WTC11 (cell line): ENCODE measurements at regions not wholly inside any gene's neighbourhood (a gene's known extent, or its start where the extent isn't known, plus 50 kb on each side); places are given as distances from the start of the nearest gene placed in this dataset.

ENCODE experiments used
- ATAC-seq: fragments of 200-7000 bp; cut with Tn5 transposase; 2 replicates; pipeline ENCODE4 v1.10.0; 2021; ENCODE audit warnings: mild to moderate bottlenecking, moderate library complexity
- CTCF ChIA-PET: fragments of 300-600 bp; sonication (Branson Sonifier 250); formaldehyde crosslinking; loops from one replicate; lab custom pipeline; 2021; ENCODE audit warnings: antibody characterized with exemption; lab: Charles Lee
- POLR2A ChIA-PET: fragments of 350-600 bp; sonication (Branson Sonifier 250); formaldehyde crosslinking; loops from one replicate; lab custom pipeline; 2021; ENCODE audit warnings: antibody characterized with exemption; lab: Charles Lee
- DNase-seq: peaks from one replicate; pipeline ENCODE4 v3.0.0; 2021; ENCODE audit warnings: low spot score
- H3K27ac Mint-ChIP-seq: 2 replicates; pipeline ENCODE4 v1.8.0; 2021; ENCODE audit warnings: mixed read lengths
- H3K27me3 Mint-ChIP-seq: 2 replicates; pipeline ENCODE4 v1.8.0; 2021; ENCODE audit warnings: low read depth, mild to moderate bottlenecking, moderate library complexity, mixed read lengths
- H3K36me3 Mint-ChIP-seq: 2 replicates; pipeline ENCODE4 v1.8.0; 2021; ENCODE audit warnings: mixed read lengths
- H3K4me1 Mint-ChIP-seq: 2 replicates; pipeline ENCODE4 v1.8.0; 2022; ENCODE audit warnings: mixed read lengths
- H3K4me3 Mint-ChIP-seq: 2 replicates; pipeline ENCODE4 v1.8.0; 2021; ENCODE audit warnings: mild to moderate bottlenecking, moderate library complexity, mixed read lengths
- H3K9me3 Mint-ChIP-seq: 2 replicates; pipeline ENCODE4 v1.8.0; 2021; ENCODE audit warnings: mixed read lengths
- AR ChIP-seq: fragments of 250-450 bp; sonication (Bioruptor Pico); IDR thresholded peaks from 2 replicates; pipeline ENCODE4 v1.9.0; 2021; ENCODE audit warnings: mild to moderate bottlenecking
- EMX1 ChIP-seq: fragments of 250-450 bp; sonication (Bioruptor Pico); IDR thresholded peaks from 2 replicates; pipeline ENCODE4 v1.8.0; 2021; ENCODE audit warnings: mild to moderate bottlenecking
- ERG ChIP-seq: fragments of 250-450 bp; sonication (Bioruptor Pico); IDR thresholded peaks from 2 replicates; pipeline ENCODE4 v1.8.0; 2021; ENCODE audit warnings: mild to moderate bottlenecking
- FOXP1 ChIP-seq: sonication (generic); formaldehyde crosslinking; IDR thresholded peaks from 2 replicates; pipeline ENCODE4 v1.8.0; 2022; ENCODE audit warnings: missing genetic modification reagents, mild to moderate bottlenecking, moderate library complexity, borderline replicate concordance
- HMGA2 ChIP-seq: fragments of 250-450 bp; sonication (Bioruptor Pico); IDR thresholded peaks from 2 replicates; pipeline ENCODE4 v1.4.0; 2021; ENCODE audit warnings: mild to moderate bottlenecking, moderate library complexity
- ZNF138 ChIP-seq: sonication (generic); formaldehyde crosslinking; conservative IDR thresholded peaks from 2 replicates; pipeline ENCODE4 v1.8.1; 2022; ENCODE audit warnings: mild to moderate bottlenecking, moderate library complexity, missing genetic modification reagents
- ZNF416 ChIP-seq: fragments of 250-450 bp; sonication (Bioruptor Pico); IDR thresholded peaks from 2 replicates; pipeline ENCODE4 v1.9.0; 2021; ENCODE audit warnings: mild to moderate bottlenecking, inconsistent platforms
- ZNF671 ChIP-seq: fragments of 250-450 bp; sonication (Bioruptor Pico); IDR thresholded peaks from 2 replicates; pipeline ENCODE4 v1.8.0; 2021; ENCODE audit warnings: mild to moderate bottlenecking
- TF ChIP-seq, protein P1 (sequence below): sonication (generic); formaldehyde crosslinking; IDR thresholded peaks from 2 replicates; pipeline ENCODE4 v1.8.1; 2023; ENCODE audit warnings: mild to moderate bottlenecking, missing genetic modification reagents, borderline replicate concordance
- TF ChIP-seq, protein P2 (sequence below): sonication (generic); formaldehyde crosslinking; IDR thresholded peaks from 2 replicates; pipeline ENCODE4 v1.8.1; 2022; ENCODE audit warnings: low read depth, mild to moderate bottlenecking, moderate library complexity, missing genetic modification reagents, borderline replicate concordance
- TF ChIP-seq, protein P3 (sequence below): sonication (generic); formaldehyde crosslinking; IDR thresholded peaks from 2 replicates; pipeline ENCODE4 v1.8.1; 2022; ENCODE audit warnings: mild to moderate bottlenecking, missing genetic modification reagents, moderate library complexity, borderline replicate concordance
- TF ChIP-seq, protein P4 (sequence below): sonication (generic); formaldehyde crosslinking; IDR thresholded peaks from 2 replicates; pipeline ENCODE4 v1.8.1; 2022; ENCODE audit warnings: missing genetic modification reagents, borderline replicate concordance
- TF ChIP-seq, protein P5 (sequence below): sonication (generic); formaldehyde crosslinking; IDR thresholded peaks from 2 replicates; pipeline ENCODE4 v1.8.0; 2023; ENCODE audit warnings: mild to moderate bottlenecking, missing genetic modification reagents
- TF ChIP-seq, protein P6 (sequence below): sonication (generic); formaldehyde crosslinking; IDR thresholded peaks from 2 replicates; pipeline ENCODE4 v1.8.0; 2022; ENCODE audit warnings: mild to moderate bottlenecking, missing genetic modification reagents
- TF ChIP-seq, protein P7 (sequence below): fragments of 250-450 bp; sonication (Bioruptor Pico); IDR thresholded peaks from 2 replicates; pipeline ENCODE4 v1.9.0; 2021; ENCODE audit warnings: mild to moderate bottlenecking, borderline replicate concordance

- ATAC-seq, result no peak
- Mint-ChIP-seq H3K27ac (no peak overlapping the region), H3K36me3 (peaks cover 8% of the 10 kb centered on the region), H3K27me3 (no peaks in the 10 kb centered on the region), H3K4me1 (peaks cover 3% of the 10 kb centered on the region), H3K4me3 (no peak overlapping the region), H3K9me3 (peaks cover 13% of the 10 kb centered on the region)
- no peak for TF ChIP-seq ZNF416 (CRISPR knock-in tag)
- TF ChIP-seq HMGA2 (CRISPR knock-in tag), result no peak
- no peak for TF ChIP-seq EMX1 (CRISPR knock-in tag)
- TF ChIP-seq, protein P1, sequence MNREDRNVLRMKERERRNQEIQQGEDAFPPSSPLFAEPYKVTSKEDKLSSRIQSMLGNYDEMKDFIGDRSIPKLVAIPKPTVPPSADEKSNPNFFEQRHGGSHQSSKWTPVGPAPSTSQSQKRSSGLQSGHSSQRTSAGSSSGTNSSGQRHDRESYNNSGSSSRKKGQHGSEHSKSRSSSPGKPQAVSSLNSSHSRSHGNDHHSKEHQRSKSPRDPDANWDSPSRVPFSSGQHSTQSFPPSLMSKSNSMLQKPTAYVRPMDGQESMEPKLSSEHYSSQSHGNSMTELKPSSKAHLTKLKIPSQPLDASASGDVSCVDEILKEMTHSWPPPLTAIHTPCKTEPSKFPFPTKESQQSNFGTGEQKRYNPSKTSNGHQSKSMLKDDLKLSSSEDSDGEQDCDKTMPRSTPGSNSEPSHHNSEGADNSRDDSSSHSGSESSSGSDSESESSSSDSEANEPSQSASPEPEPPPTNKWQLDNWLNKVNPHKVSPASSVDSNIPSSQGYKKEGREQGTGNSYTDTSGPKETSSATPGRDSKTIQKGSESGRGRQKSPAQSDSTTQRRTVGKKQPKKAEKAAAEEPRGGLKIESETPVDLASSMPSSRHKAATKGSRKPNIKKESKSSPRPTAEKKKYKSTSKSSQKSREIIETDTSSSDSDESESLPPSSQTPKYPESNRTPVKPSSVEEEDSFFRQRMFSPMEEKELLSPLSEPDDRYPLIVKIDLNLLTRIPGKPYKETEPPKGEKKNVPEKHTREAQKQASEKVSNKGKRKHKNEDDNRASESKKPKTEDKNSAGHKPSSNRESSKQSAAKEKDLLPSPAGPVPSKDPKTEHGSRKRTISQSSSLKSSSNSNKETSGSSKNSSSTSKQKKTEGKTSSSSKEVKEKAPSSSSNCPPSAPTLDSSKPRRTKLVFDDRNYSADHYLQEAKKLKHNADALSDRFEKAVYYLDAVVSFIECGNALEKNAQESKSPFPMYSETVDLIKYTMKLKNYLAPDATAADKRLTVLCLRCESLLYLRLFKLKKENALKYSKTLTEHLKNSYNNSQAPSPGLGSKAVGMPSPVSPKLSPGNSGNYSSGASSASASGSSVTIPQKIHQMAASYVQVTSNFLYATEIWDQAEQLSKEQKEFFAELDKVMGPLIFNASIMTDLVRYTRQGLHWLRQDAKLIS (CRISPR knock-in tag), result no peak
- TF ChIP-seq, protein P2, sequence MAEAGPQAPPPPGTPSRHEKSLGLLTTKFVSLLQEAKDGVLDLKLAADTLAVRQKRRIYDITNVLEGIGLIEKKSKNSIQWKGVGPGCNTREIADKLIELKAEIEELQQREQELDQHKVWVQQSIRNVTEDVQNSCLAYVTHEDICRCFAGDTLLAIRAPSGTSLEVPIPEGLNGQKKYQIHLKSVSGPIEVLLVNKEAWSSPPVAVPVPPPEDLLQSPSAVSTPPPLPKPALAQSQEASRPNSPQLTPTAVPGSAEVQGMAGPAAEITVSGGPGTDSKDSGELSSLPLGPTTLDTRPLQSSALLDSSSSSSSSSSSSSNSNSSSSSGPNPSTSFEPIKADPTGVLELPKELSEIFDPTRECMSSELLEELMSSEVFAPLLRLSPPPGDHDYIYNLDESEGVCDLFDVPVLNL (CRISPR knock-in tag), result no peak
- TF ChIP-seq, protein P3, sequence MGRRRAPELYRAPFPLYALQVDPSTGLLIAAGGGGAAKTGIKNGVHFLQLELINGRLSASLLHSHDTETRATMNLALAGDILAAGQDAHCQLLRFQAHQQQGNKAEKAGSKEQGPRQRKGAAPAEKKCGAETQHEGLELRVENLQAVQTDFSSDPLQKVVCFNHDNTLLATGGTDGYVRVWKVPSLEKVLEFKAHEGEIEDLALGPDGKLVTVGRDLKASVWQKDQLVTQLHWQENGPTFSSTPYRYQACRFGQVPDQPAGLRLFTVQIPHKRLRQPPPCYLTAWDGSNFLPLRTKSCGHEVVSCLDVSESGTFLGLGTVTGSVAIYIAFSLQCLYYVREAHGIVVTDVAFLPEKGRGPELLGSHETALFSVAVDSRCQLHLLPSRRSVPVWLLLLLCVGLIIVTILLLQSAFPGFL (CRISPR knock-in tag), result no peak
- no peak for TF ChIP-seq AR (CRISPR knock-in tag)
- TF ChIP-seq, protein P4, sequence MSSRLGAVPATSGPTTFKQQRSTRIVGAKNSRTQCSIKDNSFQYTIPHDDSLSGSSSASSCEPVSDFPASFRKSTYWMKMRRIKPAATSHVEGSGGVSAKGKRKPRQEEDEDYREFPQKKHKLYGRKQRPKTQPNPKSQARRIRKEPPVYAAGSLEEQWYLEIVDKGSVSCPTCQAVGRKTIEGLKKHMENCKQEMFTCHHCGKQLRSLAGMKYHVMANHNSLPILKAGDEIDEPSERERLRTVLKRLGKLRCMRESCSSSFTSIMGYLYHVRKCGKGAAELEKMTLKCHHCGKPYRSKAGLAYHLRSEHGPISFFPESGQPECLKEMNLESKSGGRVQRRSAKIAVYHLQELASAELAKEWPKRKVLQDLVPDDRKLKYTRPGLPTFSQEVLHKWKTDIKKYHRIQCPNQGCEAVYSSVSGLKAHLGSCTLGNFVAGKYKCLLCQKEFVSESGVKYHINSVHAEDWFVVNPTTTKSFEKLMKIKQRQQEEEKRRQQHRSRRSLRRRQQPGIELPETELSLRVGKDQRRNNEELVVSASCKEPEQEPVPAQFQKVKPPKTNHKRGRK (CRISPR knock-in tag), result no peak
- no peak for TF ChIP-seq FOXP1
- TF ChIP-seq, protein P5, sequence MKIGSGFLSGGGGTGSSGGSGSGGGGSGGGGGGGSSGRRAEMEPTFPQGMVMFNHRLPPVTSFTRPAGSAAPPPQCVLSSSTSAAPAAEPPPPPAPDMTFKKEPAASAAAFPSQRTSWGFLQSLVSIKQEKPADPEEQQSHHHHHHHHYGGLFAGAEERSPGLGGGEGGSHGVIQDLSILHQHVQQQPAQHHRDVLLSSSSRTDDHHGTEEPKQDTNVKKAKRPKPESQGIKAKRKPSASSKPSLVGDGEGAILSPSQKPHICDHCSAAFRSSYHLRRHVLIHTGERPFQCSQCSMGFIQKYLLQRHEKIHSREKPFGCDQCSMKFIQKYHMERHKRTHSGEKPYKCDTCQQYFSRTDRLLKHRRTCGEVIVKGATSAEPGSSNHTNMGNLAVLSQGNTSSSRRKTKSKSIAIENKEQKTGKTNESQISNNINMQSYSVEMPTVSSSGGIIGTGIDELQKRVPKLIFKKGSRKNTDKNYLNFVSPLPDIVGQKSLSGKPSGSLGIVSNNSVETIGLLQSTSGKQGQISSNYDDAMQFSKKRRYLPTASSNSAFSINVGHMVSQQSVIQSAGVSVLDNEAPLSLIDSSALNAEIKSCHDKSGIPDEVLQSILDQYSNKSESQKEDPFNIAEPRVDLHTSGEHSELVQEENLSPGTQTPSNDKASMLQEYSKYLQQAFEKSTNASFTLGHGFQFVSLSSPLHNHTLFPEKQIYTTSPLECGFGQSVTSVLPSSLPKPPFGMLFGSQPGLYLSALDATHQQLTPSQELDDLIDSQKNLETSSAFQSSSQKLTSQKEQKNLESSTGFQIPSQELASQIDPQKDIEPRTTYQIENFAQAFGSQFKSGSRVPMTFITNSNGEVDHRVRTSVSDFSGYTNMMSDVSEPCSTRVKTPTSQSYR (CRISPR knock-in tag), result no peak
- TF ChIP-seq, protein P6, sequence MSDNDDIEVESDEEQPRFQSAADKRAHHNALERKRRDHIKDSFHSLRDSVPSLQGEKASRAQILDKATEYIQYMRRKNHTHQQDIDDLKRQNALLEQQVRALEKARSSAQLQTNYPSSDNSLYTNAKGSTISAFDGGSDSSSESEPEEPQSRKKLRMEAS (CRISPR knock-in tag), result no peak
- no peak for TF ChIP-seq ZNF138
- TF ChIP-seq, protein P7, sequence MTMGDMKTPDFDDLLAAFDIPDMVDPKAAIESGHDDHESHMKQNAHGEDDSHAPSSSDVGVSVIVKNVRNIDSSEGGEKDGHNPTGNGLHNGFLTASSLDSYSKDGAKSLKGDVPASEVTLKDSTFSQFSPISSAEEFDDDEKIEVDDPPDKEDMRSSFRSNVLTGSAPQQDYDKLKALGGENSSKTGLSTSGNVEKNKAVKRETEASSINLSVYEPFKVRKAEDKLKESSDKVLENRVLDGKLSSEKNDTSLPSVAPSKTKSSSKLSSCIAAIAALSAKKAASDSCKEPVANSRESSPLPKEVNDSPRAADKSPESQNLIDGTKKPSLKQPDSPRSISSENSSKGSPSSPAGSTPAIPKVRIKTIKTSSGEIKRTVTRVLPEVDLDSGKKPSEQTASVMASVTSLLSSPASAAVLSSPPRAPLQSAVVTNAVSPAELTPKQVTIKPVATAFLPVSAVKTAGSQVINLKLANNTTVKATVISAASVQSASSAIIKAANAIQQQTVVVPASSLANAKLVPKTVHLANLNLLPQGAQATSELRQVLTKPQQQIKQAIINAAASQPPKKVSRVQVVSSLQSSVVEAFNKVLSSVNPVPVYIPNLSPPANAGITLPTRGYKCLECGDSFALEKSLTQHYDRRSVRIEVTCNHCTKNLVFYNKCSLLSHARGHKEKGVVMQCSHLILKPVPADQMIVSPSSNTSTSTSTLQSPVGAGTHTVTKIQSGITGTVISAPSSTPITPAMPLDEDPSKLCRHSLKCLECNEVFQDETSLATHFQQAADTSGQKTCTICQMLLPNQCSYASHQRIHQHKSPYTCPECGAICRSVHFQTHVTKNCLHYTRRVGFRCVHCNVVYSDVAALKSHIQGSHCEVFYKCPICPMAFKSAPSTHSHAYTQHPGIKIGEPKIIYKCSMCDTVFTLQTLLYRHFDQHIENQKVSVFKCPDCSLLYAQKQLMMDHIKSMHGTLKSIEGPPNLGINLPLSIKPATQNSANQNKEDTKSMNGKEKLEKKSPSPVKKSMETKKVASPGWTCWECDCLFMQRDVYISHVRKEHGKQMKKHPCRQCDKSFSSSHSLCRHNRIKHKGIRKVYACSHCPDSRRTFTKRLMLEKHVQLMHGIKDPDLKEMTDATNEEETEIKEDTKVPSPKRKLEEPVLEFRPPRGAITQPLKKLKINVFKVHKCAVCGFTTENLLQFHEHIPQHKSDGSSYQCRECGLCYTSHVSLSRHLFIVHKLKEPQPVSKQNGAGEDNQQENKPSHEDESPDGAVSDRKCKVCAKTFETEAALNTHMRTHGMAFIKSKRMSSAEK, result no peak
- TF ChIP-seq ZNF671 (CRISPR knock-in tag), result no peak
- TF ChIP-seq ERG (CRISPR knock-in tag), result no peak
- ChIA-PET CTCF (interaction anchor here (0.6 to 1.4 kb wide), 3 partner anchors 116 to 409 kb away, joined by 3 to 7 read pairs (median 3); no protein-coding TSS in a partner anchor), POLR2A (no interaction called here)
- DNase-seq, result no peak
These were observed 51.5 kb upstream of the NANOGP8 start for GRCh38 chr15:35136321-35137189.
